NCI-H82 (cell line): ENCODE measurements at regions not wholly inside any gene's neighbourhood (a gene's known extent, or its start where the extent isn't known, plus 50 kb on each side); places are given as distances from the start of the nearest gene placed in this dataset.

Source experiments
- DNase-seq: peaks from one replicate; lab custom pipeline; 2025; lab: John Stamatoyannopoulos, UW

- no peak for DNase-seq
These were observed 175.2 kb upstream of the HS6ST1 start for GRCh38 chr2:128493880-128494279.

- no peak for DNase-seq
These were observed 175.6 kb upstream of the HS6ST1 start for GRCh38 chr2:128494307-128494639.

GRCh38 chr2:128494640-128495321 lies 176.1 kb upstream of the HS6ST1 start:
- DNase-seq, result no peak

GRCh38 chr2:128495996-128496547 lies 177.4 kb upstream of the HS6ST1 start:
- DNase-seq, result no peak

- no peak for DNase-seq
These were observed 178.0 kb upstream of the HS6ST1 start for GRCh38 chr2:128496700-128497099.

GRCh38 chr2:128497461-128497860 lies 178.8 kb upstream of the HS6ST1 start:
- no peak for DNase-seq

GRCh38 chr2:128498086-128498485 lies 179.4 kb upstream of the HS6ST1 start:
- no peak for DNase-seq

GRCh38 chr2:128498589-128498988 lies 179.9 kb upstream of the HS6ST1 start:
- no peak for DNase-seq

GRCh38 chr2:128499367-128500137 lies 180.9 kb upstream of the HS6ST1 start:
- DNase-seq, result no peak

- no peak for DNase-seq
These were observed 181.6 kb upstream of the HS6ST1 start for GRCh38 chr2:128500138-128500800.

GRCh38 chr2:128501006-128501690 lies 182.5 kb upstream of the HS6ST1 start:
- no peak for DNase-seq

- no peak for DNase-seq
These were observed 183.0 kb upstream of the HS6ST1 start for GRCh38 chr2:128501700-128502099.

- no peak for DNase-seq
These were observed 183.5 kb upstream of the HS6ST1 start for GRCh38 chr2:128502200-128502599.

- no peak for DNase-seq
These were observed 184.1 kb upstream of the HS6ST1 start for GRCh38 chr2:128502638-128503246.

- peak; percentile 21 for DNase-seq
These were observed 185.0 kb upstream of the HS6ST1 start for GRCh38 chr2:128503399-128504245.

- DNase-seq, result no peak
These were observed 185.8 kb upstream of the HS6ST1 start for GRCh38 chr2:128504246-128505149.

- peak; percentile 63 for DNase-seq
These were observed 186.5 kb upstream of the HS6ST1 start for GRCh38 chr2:128505150-128505490.

GRCh38 chr2:128505575-128506526 lies 187.2 kb upstream of the HS6ST1 start:
- peak; percentile 64 for DNase-seq

GRCh38 chr2:128506534-128506933 lies 187.9 kb upstream of the HS6ST1 start:
- no peak for DNase-seq
